HG02763 (cell line): ENCODE measurements at regions not wholly inside any gene's neighbourhood (a gene's known extent, or its start where the extent isn't known, plus 50 kb on each side); places are given as distances from the start of the nearest gene placed in this dataset.
"Not testable (repeated sequence)": the region's sequence is repeated elsewhere in the genome, so short reads cannot be mapped to it uniquely, and the experiment has no call there.

Source experiments
- ATAC-seq: cut with Tn5 transposase; IDR thresholded peaks from one replicate; pipeline ENCODE4 v1.9.1; 2021; ENCODE audit warnings: mild to moderate bottlenecking, moderate library complexity; ENCODE audit not compliant: unreplicated experiment

DNA sequence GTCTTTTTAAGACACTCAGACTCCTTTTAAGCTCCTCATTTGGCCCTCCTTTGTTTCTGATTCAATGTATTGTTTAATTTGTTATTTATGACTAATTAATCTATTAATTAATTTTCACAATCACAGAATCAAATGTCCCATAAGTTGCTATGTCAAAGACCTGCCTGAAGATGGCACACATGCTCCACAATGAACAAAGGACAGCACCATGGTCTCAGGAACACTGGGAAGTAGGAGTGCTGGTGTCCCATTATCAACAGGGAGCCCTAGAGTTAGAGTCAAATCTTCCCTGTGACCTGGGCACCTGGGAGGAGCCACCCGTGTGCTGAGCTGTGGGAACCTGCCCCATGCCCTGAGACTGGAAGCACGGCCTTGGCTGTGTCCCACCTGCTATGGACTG lies 1164.3 kb downstream of the RPIA start:
- not testable (repeated sequence) for ATAC-seq

DNA sequence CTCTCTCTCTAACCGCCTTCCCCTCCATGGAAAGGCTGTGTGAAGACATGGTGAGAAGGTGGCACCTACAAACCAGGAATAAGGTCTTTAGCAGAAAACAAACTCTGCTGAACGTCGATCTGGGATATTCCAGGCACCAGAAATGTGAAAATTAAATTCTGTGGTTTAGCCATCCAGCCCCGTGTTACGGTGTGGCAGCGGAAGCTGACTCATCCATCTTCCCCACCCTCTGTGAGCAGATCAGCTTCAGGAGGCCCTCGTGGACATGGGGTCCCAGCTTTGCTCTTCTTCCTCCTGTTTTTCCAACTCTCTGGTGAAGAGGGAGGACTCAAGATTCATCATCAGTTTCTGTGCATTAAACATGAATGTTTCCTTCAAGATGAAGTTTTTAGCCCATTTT lies 1164.8 kb downstream of the RPIA start:
- ATAC-seq: not testable (repeated sequence)

DNA sequence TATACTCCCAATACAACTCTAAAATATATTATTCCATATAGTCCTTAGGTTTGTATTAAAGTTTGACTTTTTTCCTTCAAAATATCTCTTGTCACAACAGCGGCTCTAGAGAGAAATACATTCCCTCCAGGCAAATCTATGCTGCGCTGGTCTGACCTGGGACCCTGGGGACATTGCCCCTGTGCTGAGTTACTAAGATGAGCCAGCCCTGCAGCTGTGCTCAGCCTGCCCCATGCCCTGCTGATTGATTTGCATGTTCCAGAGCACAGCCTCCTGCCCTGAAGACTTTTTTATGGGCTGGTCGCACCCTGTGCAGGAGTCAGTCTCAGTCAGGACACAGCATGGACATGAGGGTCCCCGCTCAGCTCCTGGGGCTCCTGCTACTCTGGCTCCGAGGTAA lies 1170.7 kb downstream of the RPIA start:
- not testable (repeated sequence) for ATAC-seq

DNA sequence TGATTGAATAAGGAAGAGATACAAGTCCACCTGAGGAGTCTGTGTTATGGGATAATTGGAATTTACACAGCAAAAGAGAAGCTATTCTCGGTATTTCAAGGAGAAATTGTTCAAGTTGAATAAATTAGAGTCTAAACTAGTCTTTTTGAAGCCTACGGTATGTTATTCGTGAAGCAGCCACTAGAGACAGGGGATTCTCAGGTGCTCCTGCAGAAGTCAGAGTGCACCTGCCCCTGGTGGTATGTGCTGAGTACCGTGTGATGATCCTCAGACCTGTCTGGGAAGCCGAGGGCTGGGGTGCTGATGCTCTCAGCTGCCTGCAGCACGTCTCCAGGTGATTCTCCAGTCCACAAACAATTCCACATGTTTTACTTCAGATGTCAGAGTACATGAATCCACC lies 1171.7 kb downstream of the RPIA start:
- not testable (repeated sequence) for ATAC-seq

DNA sequence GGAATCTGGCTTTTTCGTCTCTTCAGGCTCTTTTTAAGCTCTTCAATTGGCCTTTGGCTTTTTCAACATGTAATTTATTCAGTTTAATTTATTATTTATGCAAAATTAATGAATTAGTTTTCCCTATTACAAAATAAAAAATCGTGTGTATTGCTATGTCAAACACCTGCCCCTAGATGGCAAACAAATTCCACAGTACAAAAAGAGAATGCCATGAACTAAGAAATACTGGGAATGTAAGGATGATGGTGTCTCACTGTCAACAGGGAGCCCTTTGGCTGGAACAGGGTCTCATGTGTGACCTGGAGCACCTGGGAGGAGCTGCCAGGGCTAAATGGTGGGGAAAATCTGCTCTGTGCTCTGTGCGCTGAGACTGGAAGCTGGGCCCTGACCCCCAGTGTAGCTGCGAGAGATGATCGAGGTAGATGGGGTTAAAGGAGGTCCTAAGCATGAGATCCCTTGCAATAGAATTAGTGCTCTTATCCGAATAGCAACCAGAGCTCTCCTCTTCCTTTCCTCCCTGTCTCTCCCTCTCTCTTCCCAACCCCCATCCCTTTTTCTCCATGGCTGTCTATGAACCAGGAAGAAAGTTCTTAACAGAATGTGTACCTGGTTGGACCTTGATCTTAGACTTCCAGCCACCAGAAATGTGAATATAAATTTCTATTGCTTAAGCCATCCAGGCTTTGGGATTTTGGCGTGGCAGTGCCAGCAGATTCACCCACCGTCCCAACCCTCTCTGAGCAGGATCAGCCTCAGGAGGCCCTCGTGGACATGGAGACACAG lies 1183.5 kb downstream of the RPIA start:
- ATAC-seq: not testable (repeated sequence)

DNA sequence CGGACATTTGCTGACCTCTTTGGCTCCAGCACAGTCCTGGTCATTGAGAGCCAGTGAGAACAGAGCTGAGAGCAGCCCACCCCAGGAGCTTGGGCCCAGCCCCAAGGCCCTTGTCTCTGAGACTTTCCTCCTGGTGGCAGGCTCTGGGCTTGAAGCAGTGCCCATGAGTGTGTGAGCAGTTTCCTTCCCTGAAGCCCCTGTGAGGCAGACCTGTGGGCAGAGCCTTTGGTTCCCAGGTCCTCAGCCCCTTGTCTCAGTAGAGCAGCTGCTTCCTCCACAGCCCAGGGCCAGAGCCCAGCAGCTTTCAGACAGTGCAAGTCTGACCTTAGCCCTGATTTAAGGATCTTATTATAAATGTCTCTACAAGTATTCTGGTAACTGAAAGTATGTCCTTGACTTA lies 1185.0 kb downstream of the RPIA start:
- not testable (repeated sequence) for ATAC-seq

DNA sequence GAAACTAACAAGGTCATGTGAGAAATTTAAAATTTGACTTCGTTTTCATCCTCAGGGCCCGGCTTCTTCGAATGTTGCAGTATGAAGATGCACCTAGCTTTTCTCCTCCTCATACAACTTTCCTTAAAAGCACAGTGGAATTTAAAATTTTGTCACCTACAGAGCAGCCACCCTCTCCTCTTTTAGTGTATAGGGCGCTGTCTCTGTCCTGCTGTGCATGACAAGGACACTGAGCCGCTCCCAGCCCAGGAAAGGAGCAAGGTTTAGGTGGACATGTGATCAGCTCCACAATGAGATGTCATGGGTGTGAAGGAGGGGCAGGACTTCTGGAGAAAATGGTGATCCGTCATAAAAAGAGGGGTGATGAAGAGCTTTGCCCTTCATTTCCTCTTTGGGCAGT lies 1185.4 kb downstream of the RPIA start:
- not testable (repeated sequence) for ATAC-seq

DNA sequence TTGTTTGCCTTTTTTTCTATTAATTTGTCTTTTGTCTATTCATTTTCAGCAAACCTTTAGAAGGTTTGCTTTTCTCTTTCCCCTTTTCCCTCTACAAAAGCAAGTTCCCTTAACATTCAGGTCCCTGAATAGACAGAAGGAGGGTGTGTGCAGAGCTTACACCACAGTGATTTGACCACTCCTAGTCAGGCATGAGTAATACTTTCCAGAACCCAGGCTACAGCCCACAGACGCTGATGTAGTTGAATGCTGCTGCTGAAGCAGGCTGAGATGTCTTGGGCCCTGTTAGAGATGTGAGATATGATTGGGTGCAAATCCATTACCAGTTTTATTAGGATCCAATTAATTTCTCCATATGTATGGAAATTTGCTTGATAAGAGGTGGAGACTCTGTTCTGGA lies 1191.4 kb downstream of the RPIA start:
- peak; percentile 61 for ATAC-seq

DNA sequence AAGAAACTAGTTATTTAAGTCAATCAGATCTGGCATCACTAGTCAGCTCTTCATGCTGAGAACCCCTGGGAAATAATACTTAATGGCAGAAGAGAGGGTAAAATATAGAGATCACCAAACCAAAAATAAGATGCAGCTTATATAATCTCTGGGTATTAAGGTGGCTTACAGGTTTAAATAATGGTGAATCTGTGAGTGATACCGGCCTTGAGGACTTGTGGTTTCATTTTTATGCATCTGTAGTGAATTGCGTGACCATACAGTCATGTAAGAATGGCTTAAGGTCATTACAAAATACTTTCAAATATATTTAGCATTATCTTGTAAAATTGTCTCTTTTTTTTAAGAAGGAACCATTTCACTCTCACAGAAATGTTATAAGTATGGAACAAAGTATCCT lies 1192.2 kb downstream of the RPIA start:
- ATAC-seq: not testable (repeated sequence)

DNA sequence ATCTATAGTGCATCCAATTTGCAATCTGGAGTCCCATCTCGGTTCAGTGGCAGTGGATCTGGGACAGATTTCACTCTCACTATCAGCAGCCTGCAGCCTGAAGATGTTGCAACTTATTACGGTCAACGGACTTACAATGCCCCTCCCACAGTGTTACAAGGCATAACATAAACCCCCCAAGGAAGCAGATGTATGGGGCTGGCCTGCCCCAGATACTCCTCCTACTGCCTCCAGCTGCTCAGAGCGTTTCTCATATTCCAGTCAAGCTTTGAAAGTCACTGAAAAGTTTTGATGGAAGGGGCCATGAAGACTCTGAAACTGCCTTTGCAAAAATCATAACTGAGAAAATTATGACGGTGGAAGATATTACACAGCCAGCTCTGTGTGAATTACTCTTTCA lies 1193.6 kb downstream of the RPIA start:
- not testable (repeated sequence) for ATAC-seq

DNA sequence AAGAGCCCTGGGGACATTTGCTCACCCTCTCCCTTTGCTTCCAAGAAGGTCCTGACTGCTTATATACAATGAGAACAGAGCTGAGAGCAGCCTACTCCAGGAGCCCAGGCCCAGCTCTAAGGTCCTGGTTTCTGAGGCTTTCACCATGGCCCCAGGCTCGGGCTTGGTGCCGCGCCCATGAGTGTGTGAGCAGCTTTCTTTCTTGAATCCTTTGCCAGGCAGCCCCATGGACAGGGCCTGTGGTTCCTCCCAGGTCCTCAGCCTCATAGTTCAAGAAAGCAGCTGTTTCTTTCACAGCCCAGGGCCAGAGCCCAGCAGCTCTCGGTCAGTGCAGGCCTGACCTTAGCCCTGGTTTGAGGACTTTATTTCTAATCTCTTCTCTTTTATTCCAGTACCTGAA lies 1197.2 kb downstream of the RPIA start:
- not testable (repeated sequence) for ATAC-seq

DNA sequence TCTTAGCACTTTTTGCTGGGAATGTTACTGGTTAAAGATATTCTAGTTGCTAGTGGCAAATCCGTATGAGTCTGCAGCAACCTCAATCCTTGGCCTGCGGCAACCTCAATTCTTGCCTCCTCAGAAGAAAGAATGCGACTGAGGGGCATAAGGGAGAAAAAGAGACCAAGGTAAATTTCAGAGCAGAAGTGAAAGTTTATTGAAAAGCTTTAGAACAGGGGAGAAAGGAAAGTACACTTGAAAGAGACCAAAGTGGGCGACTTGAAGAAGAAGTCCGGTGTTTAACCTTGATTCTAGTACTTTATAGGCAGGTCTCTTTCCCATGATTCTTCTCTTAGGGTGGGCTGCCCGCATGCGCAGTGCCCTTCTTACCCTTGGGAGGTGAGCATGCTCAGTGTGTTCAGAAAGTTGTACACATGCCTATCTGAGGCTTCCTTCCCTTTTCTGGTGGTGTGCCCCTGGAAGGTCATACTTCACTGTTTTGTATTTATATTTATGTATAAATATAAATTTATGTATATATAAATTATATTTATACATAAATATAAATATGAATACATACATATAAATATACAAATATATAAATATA lies 1198.8 kb downstream of the RPIA start:
- ATAC-seq: not testable (repeated sequence)

DNA sequence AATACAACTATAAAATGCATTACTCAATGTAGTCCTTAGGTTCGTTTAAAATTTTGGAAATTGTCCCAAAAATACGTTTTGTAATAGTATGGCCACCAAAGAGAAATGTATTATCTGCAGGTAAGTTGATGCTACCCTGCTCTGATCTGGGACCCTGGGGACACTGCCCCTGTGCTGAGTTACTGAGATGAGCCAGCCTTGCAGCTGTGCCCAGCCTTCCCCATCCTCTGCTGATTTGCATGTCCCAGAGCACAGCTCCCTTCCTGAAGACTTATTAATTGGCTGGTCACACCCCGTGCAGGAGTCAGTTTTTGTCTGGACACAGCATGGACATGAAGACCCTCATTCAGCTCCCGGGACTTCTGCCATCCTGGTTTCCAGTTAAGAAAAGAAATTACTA lies 1203.5 kb downstream of the RPIA start:
- ATAC-seq: not testable (repeated sequence)

DNA sequence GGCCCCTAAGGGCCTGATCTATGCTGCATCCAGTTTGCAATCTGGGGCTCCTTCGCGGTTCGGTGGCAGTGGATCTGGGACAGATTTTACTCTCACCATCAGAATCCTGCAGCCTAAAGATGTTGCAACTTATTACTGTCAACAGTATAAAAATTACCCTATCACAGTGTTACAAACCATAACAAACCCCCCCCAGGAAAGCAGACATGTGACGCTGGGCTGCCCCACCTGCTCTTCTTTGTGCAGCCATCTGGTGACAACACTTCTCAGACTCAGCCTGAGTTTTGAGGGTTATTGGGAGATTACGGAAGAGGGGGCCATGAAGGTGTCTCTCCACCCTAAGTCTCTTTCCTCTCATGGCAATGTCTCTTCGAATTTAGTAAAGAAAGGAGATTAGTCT lies 1204.2 kb downstream of the RPIA start:
- not testable (repeated sequence) for ATAC-seq

DNA sequence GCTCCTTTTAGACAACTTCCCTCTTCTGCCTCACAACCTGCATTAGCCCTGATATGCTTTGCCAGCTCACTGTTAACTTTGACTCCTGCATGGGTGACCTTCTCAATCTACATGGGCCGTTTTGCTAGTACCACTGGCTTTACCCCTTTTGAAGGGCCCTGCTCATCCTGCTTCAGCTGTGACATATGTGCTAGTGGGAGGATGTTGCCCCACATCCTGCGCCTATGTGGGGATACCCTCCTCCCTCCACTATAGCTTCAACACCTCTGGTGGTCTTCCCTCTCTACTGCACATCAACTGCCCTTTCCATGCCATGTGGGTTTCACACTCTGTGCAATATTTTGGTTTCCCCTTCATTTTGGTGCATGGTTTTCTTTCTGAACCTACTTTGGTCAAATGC lies 1235.5 kb downstream of the RPIA start:
- ATAC-seq: not testable (repeated sequence)

DNA sequence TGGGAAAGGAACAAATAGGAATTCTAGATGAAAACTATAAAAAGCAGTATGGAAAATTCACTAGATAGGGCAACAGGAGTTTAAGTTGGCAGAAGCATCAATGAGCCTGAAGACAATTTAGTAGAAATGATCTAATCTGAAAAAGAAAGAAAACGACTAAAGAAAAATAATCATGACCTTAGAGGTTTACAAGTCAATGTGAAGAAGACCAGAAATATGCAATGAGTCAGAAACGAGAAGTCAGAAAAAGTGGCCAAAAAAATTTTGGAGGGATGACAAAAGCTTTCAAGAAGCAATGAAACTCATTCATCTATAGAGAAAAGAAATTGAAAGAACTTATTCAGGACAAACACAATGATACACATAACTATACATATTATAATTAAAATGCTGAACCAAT lies 1244.0 kb downstream of the RPIA start:
- not testable (repeated sequence) for ATAC-seq

DNA sequence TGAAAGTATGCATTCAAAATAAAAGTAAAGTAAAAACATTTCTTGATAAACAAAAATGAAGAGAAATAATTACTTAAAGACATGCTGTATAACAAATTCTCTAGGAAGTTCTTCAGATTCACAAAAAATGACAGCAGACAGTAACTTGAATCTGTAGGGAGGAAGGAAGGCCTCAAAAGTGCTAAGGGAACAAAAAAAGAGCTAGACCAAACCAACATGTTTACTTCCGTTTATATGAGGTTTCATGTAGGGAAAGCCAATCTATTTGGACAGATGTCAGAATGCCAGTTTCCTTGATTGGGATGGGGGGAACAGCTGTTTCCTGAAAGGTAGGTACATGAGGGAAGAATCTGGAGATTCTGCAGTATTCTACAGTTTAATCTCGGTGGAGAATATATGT lies 1244.5 kb downstream of the RPIA start:
- not testable (repeated sequence) for ATAC-seq

DNA sequence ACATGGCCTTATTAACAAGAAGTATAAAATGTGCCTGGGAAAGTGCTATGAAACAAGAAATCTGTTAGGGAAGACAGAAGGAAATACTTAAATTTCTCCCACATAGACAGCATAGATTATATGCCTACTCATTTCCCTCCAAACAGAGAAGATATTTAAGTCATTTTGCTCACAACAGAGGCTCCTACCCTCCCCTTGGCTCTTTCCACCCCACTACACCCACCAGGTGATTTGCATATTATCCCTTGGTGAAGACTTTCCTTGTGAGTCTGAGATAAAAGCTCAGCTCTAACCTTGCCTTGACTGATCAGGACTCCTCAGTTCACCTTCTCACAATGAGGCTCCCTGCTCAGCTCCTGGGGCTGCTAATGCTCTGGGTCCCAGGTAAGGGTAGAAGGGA lies 1245.1 kb downstream of the RPIA start:
- not testable (repeated sequence) for ATAC-seq

DNA sequence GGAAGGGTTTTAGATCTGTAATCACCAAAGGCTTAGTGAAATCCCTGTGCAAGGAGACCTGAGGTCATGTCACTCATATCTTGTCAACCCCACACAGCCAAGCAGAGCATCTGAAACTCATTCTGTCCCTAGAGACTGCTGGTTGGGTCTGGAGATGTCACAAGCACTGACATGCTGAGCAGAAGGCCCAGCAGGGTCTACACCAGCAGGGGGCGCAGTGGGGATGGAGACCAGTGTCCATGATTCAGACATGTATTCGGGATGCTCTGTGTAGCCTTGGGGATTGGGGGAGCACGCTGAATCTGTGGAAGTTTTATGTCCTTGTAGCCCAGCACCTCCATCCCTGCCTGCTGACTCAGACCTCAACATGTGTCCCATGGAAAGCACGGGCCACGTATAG lies 1247.3 kb downstream of the RPIA start:
- peak; percentile 97 for ATAC-seq

DNA sequence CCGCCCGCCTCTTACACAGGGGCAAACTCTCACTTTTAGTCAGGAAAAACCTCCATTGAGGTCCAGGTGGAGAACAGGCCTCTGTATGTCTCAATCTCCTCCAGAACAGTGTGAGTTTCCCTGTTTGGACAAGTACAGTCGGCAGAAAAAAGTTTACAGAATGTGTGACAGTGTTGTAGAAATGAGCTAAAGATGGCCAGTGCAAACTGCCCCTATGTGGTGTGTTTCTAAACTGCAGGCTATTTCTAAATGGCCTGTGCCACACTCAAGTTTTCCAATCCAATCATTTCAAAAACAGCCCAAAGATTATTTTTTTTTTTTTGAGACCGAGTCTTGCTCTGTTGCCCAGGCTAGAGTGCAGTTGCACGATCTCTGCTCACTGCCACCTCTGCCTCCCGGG lies 1252.8 kb downstream of the RPIA start:
- not testable (repeated sequence) for ATAC-seq

DNA sequence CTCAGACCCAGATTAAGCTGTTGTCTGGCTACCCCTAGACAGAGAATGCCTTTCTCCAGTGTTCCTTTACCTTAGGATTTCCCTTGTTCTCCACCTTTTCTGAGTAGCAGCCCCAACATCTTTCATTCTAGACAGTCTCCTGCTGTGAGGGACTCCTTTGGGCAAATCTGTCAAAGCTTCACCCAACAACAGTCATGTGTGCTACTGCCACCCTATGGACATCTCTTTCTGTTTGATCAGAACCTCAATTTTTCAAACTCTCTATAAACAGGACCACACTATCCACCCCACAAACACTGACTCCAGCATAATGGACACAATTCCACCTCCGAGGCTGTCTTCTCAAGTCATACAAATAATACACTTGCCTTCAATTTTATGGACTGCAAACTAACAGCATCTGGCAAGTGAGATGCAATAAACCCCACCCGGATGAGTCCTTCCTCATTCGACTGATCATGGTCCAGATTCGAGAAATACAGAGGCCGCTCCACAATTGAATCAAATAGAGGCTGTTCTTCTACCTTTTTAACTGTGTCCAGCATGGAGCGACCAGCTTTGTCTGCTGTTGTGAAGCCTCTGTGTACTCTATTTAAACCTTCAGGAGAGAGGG lies 1253.6 kb downstream of the RPIA start:
- not testable (repeated sequence) for ATAC-seq

DNA sequence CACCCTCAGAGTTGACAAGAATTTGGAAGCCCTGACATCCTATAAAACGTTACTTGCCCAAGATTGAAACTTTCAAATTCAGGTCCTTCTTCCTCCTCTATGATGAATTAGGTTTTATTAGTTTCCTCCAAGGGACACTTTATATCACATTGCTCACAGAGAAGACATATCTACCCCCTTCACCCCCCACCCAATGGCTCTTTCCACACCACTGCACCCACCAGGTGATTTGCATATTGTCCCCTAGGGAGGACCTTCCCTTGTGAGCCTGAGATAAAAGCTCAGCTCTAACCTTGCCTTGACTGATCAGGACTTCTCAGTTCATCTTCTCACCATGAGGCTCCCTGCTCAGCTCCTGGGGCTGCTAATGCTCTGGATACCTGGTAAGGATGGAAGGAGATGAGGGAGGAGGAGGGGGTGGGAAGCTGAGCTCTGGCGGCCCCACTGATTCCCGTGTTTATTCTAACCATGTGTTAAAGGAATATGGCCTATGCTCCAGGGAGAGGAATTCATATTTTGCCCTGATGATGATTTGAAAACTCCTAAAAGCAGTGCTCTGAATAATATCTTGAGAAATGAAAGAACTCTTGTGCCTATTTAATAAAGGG lies 1255.8 kb downstream of the RPIA start:
- ATAC-seq: not testable (repeated sequence)
